GM12892 (cell line): ENCODE measurements at regions not wholly inside any gene's neighbourhood (a gene's known extent, or its start where the extent isn't known, plus 50 kb on each side); places are given as distances from the start of the nearest gene placed in this dataset.

Source experiments
- POLR2AphosphoS5 ChIP-seq: IDR thresholded peaks from 2 replicates; pipeline ENCODE4 v1.6.1; 2011; ENCODE audit warnings: low read depth, low read length, control low read depth
- TAF1 ChIP-seq: IDR thresholded peaks from 2 replicates; pipeline ENCODE4 v1.6.1; 2011; ENCODE audit warnings: low read depth, mild to moderate bottlenecking, control low read depth, low read length, borderline replicate concordance

DNA sequence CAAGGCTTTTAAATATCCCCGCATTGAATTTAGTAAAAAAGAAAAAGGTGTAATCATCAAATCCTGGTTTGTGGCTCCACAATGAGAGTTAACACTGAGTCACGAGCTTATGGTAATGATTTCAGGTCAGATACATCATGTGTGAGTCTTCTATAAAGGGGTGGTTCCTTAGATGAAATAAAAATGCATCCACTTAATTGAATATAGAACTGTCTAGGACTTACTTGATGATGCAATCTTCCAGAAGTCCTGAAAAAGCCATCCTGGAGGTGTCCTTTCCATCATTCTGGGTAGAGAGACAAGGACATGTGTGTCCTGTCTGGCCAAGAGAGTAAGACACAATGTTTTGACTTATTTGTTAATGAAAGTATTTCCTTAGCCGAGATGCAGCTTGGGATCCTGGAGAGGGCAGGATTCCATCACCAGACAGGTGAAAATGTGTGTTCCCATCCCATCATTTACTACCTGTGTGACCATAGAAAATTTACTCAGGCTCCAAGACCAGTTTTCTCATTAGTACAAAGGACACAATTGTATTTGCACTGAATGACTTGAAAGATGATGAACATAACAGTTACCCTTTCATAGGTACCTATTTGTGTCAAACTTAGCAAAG, 1539.8 kb upstream of the PIK3C3 start:
- TF ChIP-seq POLR2AphosphoS5, result no peak
- no peak for TF ChIP-seq TAF1
